Sigmoid colon (tissue), 4 donors: ENCODE measurements at regions not wholly inside any gene's neighbourhood (a gene's known extent, or its start where the extent isn't known, plus 50 kb on each side); places are given as distances from the start of the nearest gene placed in this dataset.

ENCODE experiments used
- EP300 ChIP-seq, 4 donors: sonication (generic); formaldehyde crosslinking; IDR thresholded peaks; one replicate each; pipeline ENCODE4 v1.6.1; 2017; ENCODE audit warnings: antibody characterized with exemption in 4 of 4
- POLR2AphosphoS5 ChIP-seq, 4 donors: sonication (generic); formaldehyde crosslinking; IDR thresholded peaks; one replicate each; pipeline ENCODE4 v1.6.1; 2017; ENCODE audit warnings: antibody characterized with exemption in 4 of 4
- TF ChIP-seq, protein P1 (sequence below), 4 experiments: fragments of 450-650 bp in 3 of 4; fragments of 200-600 bp in 1 of 4; IDR thresholded peaks; one replicate each; pipeline ENCODE4 v1.5.1; 2016 to 2019; ENCODE audit warnings: antibody characterized with exemption in 4 of 4, mild to moderate bottlenecking in 3 of 4, moderate library complexity in 2 of 4

DNA sequence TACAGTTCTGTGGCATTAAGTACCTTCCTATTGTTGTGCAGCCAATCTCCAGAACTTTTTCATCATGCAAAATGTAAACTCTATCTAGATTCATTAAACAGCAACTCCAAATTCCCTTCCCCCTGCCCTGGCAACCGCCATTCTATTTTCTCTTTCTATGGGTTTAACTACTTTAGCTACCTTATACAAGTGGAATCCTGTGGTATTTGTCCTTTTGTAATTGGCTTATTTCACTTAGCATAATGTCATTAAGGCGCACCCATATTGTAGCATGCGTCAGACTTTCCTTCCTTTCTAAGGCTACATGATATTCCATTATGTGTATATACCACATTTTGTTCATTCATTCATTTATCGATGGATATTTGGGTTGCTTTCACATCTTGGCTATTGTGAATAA, 142.4 kb downstream of the CAAP1 start:
- TF ChIP-seq, protein P1, sequence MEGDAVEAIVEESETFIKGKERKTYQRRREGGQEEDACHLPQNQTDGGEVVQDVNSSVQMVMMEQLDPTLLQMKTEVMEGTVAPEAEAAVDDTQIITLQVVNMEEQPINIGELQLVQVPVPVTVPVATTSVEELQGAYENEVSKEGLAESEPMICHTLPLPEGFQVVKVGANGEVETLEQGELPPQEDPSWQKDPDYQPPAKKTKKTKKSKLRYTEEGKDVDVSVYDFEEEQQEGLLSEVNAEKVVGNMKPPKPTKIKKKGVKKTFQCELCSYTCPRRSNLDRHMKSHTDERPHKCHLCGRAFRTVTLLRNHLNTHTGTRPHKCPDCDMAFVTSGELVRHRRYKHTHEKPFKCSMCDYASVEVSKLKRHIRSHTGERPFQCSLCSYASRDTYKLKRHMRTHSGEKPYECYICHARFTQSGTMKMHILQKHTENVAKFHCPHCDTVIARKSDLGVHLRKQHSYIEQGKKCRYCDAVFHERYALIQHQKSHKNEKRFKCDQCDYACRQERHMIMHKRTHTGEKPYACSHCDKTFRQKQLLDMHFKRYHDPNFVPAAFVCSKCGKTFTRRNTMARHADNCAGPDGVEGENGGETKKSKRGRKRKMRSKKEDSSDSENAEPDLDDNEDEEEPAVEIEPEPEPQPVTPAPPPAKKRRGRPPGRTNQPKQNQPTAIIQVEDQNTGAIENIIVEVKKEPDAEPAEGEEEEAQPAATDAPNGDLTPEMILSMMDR (IDR thresholded peaks at IDR 0.05): no peak
- TF ChIP-seq POLR2AphosphoS5 (IDR thresholded peaks at IDR 0.05) (no peak), EP300 (IDR thresholded peaks at IDR 0.05) (no peak)
